Dendritic cell treated with granulocyte-macrophage colony-stimulating factor and Interleukin-4, amounts not matched to agents 40 ng/mL and 50 ng/mL, for 4 days (primary cell): ENCODE measurements at regions not wholly inside any gene's neighbourhood (a gene's known extent, or its start where the extent isn't known, plus 50 kb on each side); places are given as distances from the start of the nearest gene placed in this dataset.
"Not testable (repeated sequence)": the region's sequence is repeated elsewhere in the genome, so short reads cannot be mapped to it uniquely, and the experiment has no call there.

ENCODE experiments used
- H3K27ac Mint-ChIP-seq: one replicate; pipeline ENCODE4 v1.8.0; 2022; ENCODE audit warnings: mild to moderate bottlenecking, mixed read lengths
- H3K27me3 Mint-ChIP-seq: one replicate; pipeline ENCODE4 v1.8.0; 2022; ENCODE audit warnings: mild to moderate bottlenecking, mixed read lengths
- H3K36me3 Mint-ChIP-seq: one replicate; pipeline ENCODE4 v1.8.0; 2022; ENCODE audit warnings: low read depth, mixed read lengths
- H3K4me1 Mint-ChIP-seq: one replicate; pipeline ENCODE4 v1.8.0; 2022; ENCODE audit warnings: low read depth, mixed read lengths
- H3K4me3 Mint-ChIP-seq: one replicate; pipeline ENCODE4 v1.8.0; 2022; ENCODE audit warnings: mild to moderate bottlenecking, moderate library complexity, mixed read lengths
- H3K9me3 Mint-ChIP-seq: one replicate; pipeline ENCODE4 v1.8.0; 2022; ENCODE audit warnings: mixed read lengths
- intact Hi-C: fragments of 100-400 bp; cut with micrococcal nuclease; formaldehyde crosslinking; loops from one replicate; pipeline ENCODE4 v1.15.0; 2022

GRCh38 chr13:23020246-23020843, 160.4 kb upstream of the SGCG start:
- Mint-ChIP-seq H3K4me1 (no peaks in the 10 kb centered on the region), H3K4me3 (no peak overlapping the region), H3K9me3 (peaks cover 2% of the 10 kb centered on the region), H3K36me3 (no peaks in the 10 kb centered on the region), H3K27me3 (no peaks in the 10 kb centered on the region), H3K27ac (no peak overlapping the region)
- intact Hi-C loops: no loop called here

- H3K4me3 Mint-ChIP-seq: no peak overlapping the region
- no peaks in the 10 kb centered on the region for H3K36me3 Mint-ChIP-seq
- no peak overlapping the region for H3K27ac Mint-ChIP-seq
- H3K9me3 Mint-ChIP-seq: no peaks in the 10 kb centered on the region
- no peaks in the 10 kb centered on the region for H3K27me3 Mint-ChIP-seq
- intact Hi-C loops: no loop called here
- H3K4me1 Mint-ChIP-seq: no peaks in the 10 kb centered on the region
Measured at GRCh38 chr13:23021906-23022305, 158.9 kb upstream of the SGCG start.

- no peak overlapping the region for H3K27ac Mint-ChIP-seq
- no peak overlapping the region for H3K4me3 Mint-ChIP-seq
- H3K9me3 Mint-ChIP-seq: no peaks in the 10 kb centered on the region
- no peaks in the 10 kb centered on the region for H3K27me3 Mint-ChIP-seq
- H3K36me3 Mint-ChIP-seq: no peaks in the 10 kb centered on the region
- intact Hi-C loops: no loop called here
- H3K4me1 Mint-ChIP-seq: no peaks in the 10 kb centered on the region
Measured at GRCh38 chr13:23022704-23023103, 158.1 kb upstream of the SGCG start.

GRCh38 chr13:23025864-23026608, 154.7 kb upstream of the SGCG start:
- no peaks in the 10 kb centered on the region for H3K4me1 Mint-ChIP-seq
- intact Hi-C loops: no loop called here
- H3K27ac Mint-ChIP-seq: no peak overlapping the region
- no peaks in the 10 kb centered on the region for H3K9me3 Mint-ChIP-seq
- no peak overlapping the region for H3K4me3 Mint-ChIP-seq
- H3K36me3 Mint-ChIP-seq: no peaks in the 10 kb centered on the region
- no peaks in the 10 kb centered on the region for H3K27me3 Mint-ChIP-seq

- intact Hi-C loops: no loop called here
- Mint-ChIP-seq H3K9me3 (peaks cover 5% of the 10 kb centered on the region), H3K27ac (no peak overlapping the region), H3K36me3 (no peaks in the 10 kb centered on the region), H3K4me3 (no peak overlapping the region), H3K27me3 (no peaks in the 10 kb centered on the region), H3K4me1 (no peaks in the 10 kb centered on the region)
Measured at GRCh38 chr13:23039266-23039935, 141.4 kb upstream of the SGCG start.

GRCh38 chr13:23042181-23042580, 138.6 kb upstream of the SGCG start:
- Mint-ChIP-seq H3K4me3 (no peak overlapping the region), H3K9me3 (peaks cover 23% of the 10 kb centered on the region), H3K4me1 (no peaks in the 10 kb centered on the region), H3K36me3 (no peaks in the 10 kb centered on the region), H3K27ac (no peak overlapping the region), H3K27me3 (no peaks in the 10 kb centered on the region)
- intact Hi-C loops: no loop called here

GRCh38 chr13:23044906-23045305, 135.9 kb upstream of the SGCG start:
- Mint-ChIP-seq H3K27ac (no peak overlapping the region), H3K4me3 (no peak overlapping the region), H3K27me3 (no peaks in the 10 kb centered on the region), H3K4me1 (no peaks in the 10 kb centered on the region), H3K9me3 (peaks cover 23% of the 10 kb centered on the region), H3K36me3 (no peaks in the 10 kb centered on the region)
- intact Hi-C loops: no loop called here

- H3K27me3 Mint-ChIP-seq: no peaks in the 10 kb centered on the region
- H3K9me3 Mint-ChIP-seq: peaks cover 14% of the 10 kb centered on the region
- H3K27ac Mint-ChIP-seq: no peak overlapping the region
- H3K4me1 Mint-ChIP-seq: no peaks in the 10 kb centered on the region
- no peak overlapping the region for H3K4me3 Mint-ChIP-seq
- intact Hi-C loops: no loop called here
- H3K36me3 Mint-ChIP-seq: no peaks in the 10 kb centered on the region
Measured at GRCh38 chr13:23050126-23050525, 130.7 kb upstream of the SGCG start.

- H3K27ac Mint-ChIP-seq, H3K4me3 Mint-ChIP-seq, intact Hi-C loops, H3K36me3 Mint-ChIP-seq, H3K4me1 Mint-ChIP-seq, H3K27me3 Mint-ChIP-seq: not testable (repeated sequence)
- H3K9me3 Mint-ChIP-seq: peaks cover 20% of the 10 kb centered on the region
Measured at GRCh38 chr13:23053711-23054110, 127.1 kb upstream of the SGCG start.

GRCh38 chr13:23059173-23059572, 121.6 kb upstream of the SGCG start:
- peaks cover 20% of the 10 kb centered on the region for H3K9me3 Mint-ChIP-seq
- no peak overlapping the region for H3K4me3 Mint-ChIP-seq
- H3K36me3 Mint-ChIP-seq: no peaks in the 10 kb centered on the region
- intact Hi-C loops: no loop called here
- H3K27me3 Mint-ChIP-seq: no peaks in the 10 kb centered on the region
- H3K4me1 Mint-ChIP-seq: no peaks in the 10 kb centered on the region
- H3K27ac Mint-ChIP-seq: no peak overlapping the region

GRCh38 chr13:23060959-23061358, 119.8 kb upstream of the SGCG start:
- intact Hi-C loops: no loop called here
- Mint-ChIP-seq H3K36me3 (no peaks in the 10 kb centered on the region), H3K27me3 (no peaks in the 10 kb centered on the region), H3K27ac (no peak overlapping the region), H3K4me1 (no peaks in the 10 kb centered on the region), H3K4me3 (no peak overlapping the region), H3K9me3 (peaks cover 8% of the 10 kb centered on the region)

GRCh38 chr13:23067129-23067528, 113.7 kb upstream of the SGCG start:
- H3K27ac Mint-ChIP-seq: no peak overlapping the region
- intact Hi-C loops: no loop called here
- no peaks in the 10 kb centered on the region for H3K36me3 Mint-ChIP-seq
- H3K9me3 Mint-ChIP-seq: peaks cover 17% of the 10 kb centered on the region
- no peaks in the 10 kb centered on the region for H3K4me1 Mint-ChIP-seq
- no peak overlapping the region for H3K4me3 Mint-ChIP-seq
- no peaks in the 10 kb centered on the region for H3K27me3 Mint-ChIP-seq

GRCh38 chr13:23069566-23069965, 111.2 kb upstream of the SGCG start:
- no peaks in the 10 kb centered on the region for H3K36me3 Mint-ChIP-seq
- H3K4me1 Mint-ChIP-seq: no peaks in the 10 kb centered on the region
- no peaks in the 10 kb centered on the region for H3K27me3 Mint-ChIP-seq
- peaks cover 17% of the 10 kb centered on the region for H3K9me3 Mint-ChIP-seq
- H3K4me3 Mint-ChIP-seq: no peak overlapping the region
- H3K27ac Mint-ChIP-seq: no peak overlapping the region
- intact Hi-C loops: no loop called here

GRCh38 chr13:23074075-23074828, 106.5 kb upstream of the SGCG start:
- intact Hi-C loops: no loop called here
- H3K4me1 Mint-ChIP-seq: no peaks in the 10 kb centered on the region
- H3K36me3 Mint-ChIP-seq: no peaks in the 10 kb centered on the region
- H3K27ac Mint-ChIP-seq: no peak overlapping the region
- H3K9me3 Mint-ChIP-seq: peaks cover 14% of the 10 kb centered on the region
- no peaks in the 10 kb centered on the region for H3K27me3 Mint-ChIP-seq
- H3K4me3 Mint-ChIP-seq: no peak overlapping the region
